ENCODE measurements at regions not wholly inside any gene's neighbourhood (a gene's known extent, or its start where the extent isn't known, plus 50 kb on each side); places are given as distances from the start of the nearest gene placed in this dataset.

GRCh38 chr1:60185684-60186083, 112.1 kb upstream of the C1orf87 start:
- peaks cover 2% of the 10 kb centered on the region for H3K27me3 Mint-ChIP-seq (ENCODE audit: unreplicated experiment)
- DNase-seq (ENCODE audit: low spot score) = no peak
- no peaks in the 10 kb centered on the region for H3K4me1 Mint-ChIP-seq (ENCODE audit: unreplicated experiment)
- no peak for TF ChIP-seq CTCF (IDR thresholded peaks at IDR 0.05; ENCODE audit: unreplicated experiment)
- H3K9me3 Mint-ChIP-seq (ENCODE audit: unreplicated experiment) = peaks cover 7% of the 10 kb centered on the region
- H3K4me3 Mint-ChIP-seq (ENCODE audit: unreplicated experiment) = no peak overlapping the region
- peaks cover 5% of the 10 kb centered on the region for H3K36me3 Mint-ChIP-seq (ENCODE audit: low read depth, unreplicated experiment)
- no peak overlapping the region for H3K27ac Mint-ChIP-seq (ENCODE audit: unreplicated experiment)

- Mint-ChIP-seq H3K9me3 (ENCODE audit: unreplicated experiment) (peaks cover 7% of the 10 kb centered on the region), H3K27ac (ENCODE audit: unreplicated experiment) (no peak overlapping the region)
Observed at GRCh38 chr1:60184521-60184920, 111.0 kb upstream of the C1orf87 start.

GRCh38 chr1:60173729-60174505, 100.3 kb upstream of the C1orf87 start:
- Mint-ChIP-seq H3K27ac (ENCODE audit: unreplicated experiment) (no peak overlapping the region), H3K4me3 (ENCODE audit: unreplicated experiment) (no peak overlapping the region), H3K4me1 (ENCODE audit: unreplicated experiment) (no peaks in the 10 kb centered on the region), H3K27me3 (ENCODE audit: unreplicated experiment) (no peaks in the 10 kb centered on the region), H3K36me3 (ENCODE audit: low read depth, unreplicated experiment) (no peaks in the 10 kb centered on the region), H3K9me3 (ENCODE audit: unreplicated experiment) (no peaks in the 10 kb centered on the region)
- TF ChIP-seq CTCF (IDR thresholded peaks at IDR 0.05; ENCODE audit: unreplicated experiment) = no peak
- no peak for DNase-seq (ENCODE audit: low spot score)

More at GRCh38 chr1:60184521-60184920, 111.0 kb upstream of the C1orf87 start:
- H3K4me1 Mint-ChIP-seq (ENCODE audit: unreplicated experiment) = no peaks in the 10 kb centered on the region
- H3K36me3 Mint-ChIP-seq (ENCODE audit: low read depth, unreplicated experiment) = peaks cover 5% of the 10 kb centered on the region
- DNase-seq (ENCODE audit: low spot score) = no peak
- TF ChIP-seq CTCF (IDR thresholded peaks at IDR 0.05; ENCODE audit: unreplicated experiment) = no peak
- H3K27me3 Mint-ChIP-seq (ENCODE audit: unreplicated experiment) = peaks cover 2% of the 10 kb centered on the region
- H3K4me3 Mint-ChIP-seq (ENCODE audit: unreplicated experiment) = no peak overlapping the region

- DNase-seq (ENCODE audit: low spot score) = no peak
- Mint-ChIP-seq H3K4me1 (ENCODE audit: unreplicated experiment) (no peaks in the 10 kb centered on the region), H3K27ac (ENCODE audit: unreplicated experiment) (no peak overlapping the region), H3K4me3 (ENCODE audit: unreplicated experiment) (no peak overlapping the region), H3K36me3 (ENCODE audit: low read depth, unreplicated experiment) (no peaks in the 10 kb centered on the region), H3K27me3 (ENCODE audit: unreplicated experiment) (no peaks in the 10 kb centered on the region), H3K9me3 (ENCODE audit: unreplicated experiment) (no peaks in the 10 kb centered on the region)
- no peak for TF ChIP-seq CTCF (IDR thresholded peaks at IDR 0.05; ENCODE audit: unreplicated experiment)
Observed at GRCh38 chr1:60173006-60173405, 99.4 kb upstream of the C1orf87 start.

GRCh38 chr1:60171801-60172200, 98.2 kb upstream of the C1orf87 start:
- H3K27me3 Mint-ChIP-seq (ENCODE audit: unreplicated experiment) = no peaks in the 10 kb centered on the region

More at GRCh38 chr1:60171801-60172200, 98.2 kb upstream of the C1orf87 start:
- no peaks in the 10 kb centered on the region for H3K9me3 Mint-ChIP-seq (ENCODE audit: unreplicated experiment)
- H3K36me3 Mint-ChIP-seq (ENCODE audit: low read depth, unreplicated experiment) = no peaks in the 10 kb centered on the region
- H3K27ac Mint-ChIP-seq (ENCODE audit: unreplicated experiment) = no peak overlapping the region
- DNase-seq (ENCODE audit: low spot score) = no peak
- H3K4me3 Mint-ChIP-seq (ENCODE audit: unreplicated experiment) = no peak overlapping the region
- TF ChIP-seq CTCF (IDR thresholded peaks at IDR 0.05; ENCODE audit: unreplicated experiment) = no peak
- H3K4me1 Mint-ChIP-seq (ENCODE audit: unreplicated experiment) = no peaks in the 10 kb centered on the region

Measured in endothelial cell (in vitro differentiated cells).